ENCODE measurements at regions not wholly inside any gene's neighbourhood (a gene's known extent, or its start where the extent isn't known, plus 50 kb on each side); places are given as distances from the start of the nearest gene placed in this dataset.

- TF ChIP-seq, protein P1, sequence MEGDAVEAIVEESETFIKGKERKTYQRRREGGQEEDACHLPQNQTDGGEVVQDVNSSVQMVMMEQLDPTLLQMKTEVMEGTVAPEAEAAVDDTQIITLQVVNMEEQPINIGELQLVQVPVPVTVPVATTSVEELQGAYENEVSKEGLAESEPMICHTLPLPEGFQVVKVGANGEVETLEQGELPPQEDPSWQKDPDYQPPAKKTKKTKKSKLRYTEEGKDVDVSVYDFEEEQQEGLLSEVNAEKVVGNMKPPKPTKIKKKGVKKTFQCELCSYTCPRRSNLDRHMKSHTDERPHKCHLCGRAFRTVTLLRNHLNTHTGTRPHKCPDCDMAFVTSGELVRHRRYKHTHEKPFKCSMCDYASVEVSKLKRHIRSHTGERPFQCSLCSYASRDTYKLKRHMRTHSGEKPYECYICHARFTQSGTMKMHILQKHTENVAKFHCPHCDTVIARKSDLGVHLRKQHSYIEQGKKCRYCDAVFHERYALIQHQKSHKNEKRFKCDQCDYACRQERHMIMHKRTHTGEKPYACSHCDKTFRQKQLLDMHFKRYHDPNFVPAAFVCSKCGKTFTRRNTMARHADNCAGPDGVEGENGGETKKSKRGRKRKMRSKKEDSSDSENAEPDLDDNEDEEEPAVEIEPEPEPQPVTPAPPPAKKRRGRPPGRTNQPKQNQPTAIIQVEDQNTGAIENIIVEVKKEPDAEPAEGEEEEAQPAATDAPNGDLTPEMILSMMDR (IDR thresholded peaks at IDR 0.05) = no peak
- TF ChIP-seq POLR2A (IDR thresholded peaks at IDR 0.05) = no peak
Measured at GRCh38 chr11:134756811-134757540, 344.9 kb upstream of the B3GAT1 start.

Measured in lower leg skin (tissue), 3 donors.